ENCODE measurements at regions not wholly inside any gene's neighbourhood (a gene's known extent, or its start where the extent isn't known, plus 50 kb on each side); places are given as distances from the start of the nearest gene placed in this dataset.
"Not testable (repeated sequence)": the region's sequence is repeated elsewhere in the genome, so short reads cannot be mapped to it uniquely, and the experiment has no call there.

- POLR2A ChIA-PET = no interaction called here
- CTCF ChIA-PET = no interaction called here
- no peak for TF ChIP-seq HDGF (IDR thresholded peaks at IDR 0.05; ENCODE audit: borderline replicate concordance)
- no peak for TF ChIP-seq LEF1 (IDR thresholded peaks at IDR 0.05; ENCODE audit: borderline replicate concordance)
- no peak for TF ChIP-seq FOXK2 (IDR thresholded peaks at IDR 0.05)
- no peak for TF ChIP-seq PKNOX1 (IDR thresholded peaks at IDR 0.05)
- TF ChIP-seq FOXM1 (IDR thresholded peaks at IDR 0.05; ENCODE audit: borderline replicate concordance) = no peak
- no peak for TF ChIP-seq ELF4 (IDR thresholded peaks at IDR 0.05)
- no peak for TF ChIP-seq L3MBTL2 (conservative IDR thresholded peaks at IDR 0.05)
- TF ChIP-seq CTBP1 (IDR thresholded peaks at IDR 0.05; ENCODE audit: borderline replicate concordance) = no peak
- no peak for TF ChIP-seq SP1 (IDR thresholded peaks at IDR 0.05)
- no peak for TF ChIP-seq ARNT (IDR thresholded peaks at IDR 0.05)
- TF ChIP-seq NFRKB (IDR thresholded peaks at IDR 0.05) = no peak
- no peak for TF ChIP-seq SUZ12 (IDR thresholded peaks at IDR 0.05)
- no peak for TF ChIP-seq BHLHE40 (IDR thresholded peaks at IDR 0.05; ENCODE audit: borderline replicate concordance)
- TF ChIP-seq ZNF384 (IDR thresholded peaks at IDR 0.05) = no peak
- TF ChIP-seq TARDBP (IDR thresholded peaks at IDR 0.05) = no peak
- TF ChIP-seq FOXA1 (IDR thresholded peaks at IDR 0.05) = no peak
- no peak for DNase-seq (ENCODE audit: extremely low spot score)
Measured at GRCh38 chr11:96551136-96551535, 161.3 kb downstream of the JRKL start.

- CTCF ChIA-PET = no interaction called here
- no peak for TF ChIP-seq FOXK2 (IDR thresholded peaks at IDR 0.05)
- no peak for TF ChIP-seq CTBP1 (IDR thresholded peaks at IDR 0.05; ENCODE audit: borderline replicate concordance)
- no peak for TF ChIP-seq ELF4 (IDR thresholded peaks at IDR 0.05)
- no peak for TF ChIP-seq LEF1 (IDR thresholded peaks at IDR 0.05; ENCODE audit: borderline replicate concordance)
- no peak for TF ChIP-seq HDGF (IDR thresholded peaks at IDR 0.05; ENCODE audit: borderline replicate concordance)
- no peak for TF ChIP-seq SUZ12 (IDR thresholded peaks at IDR 0.05)
- TF ChIP-seq NFRKB (IDR thresholded peaks at IDR 0.05) = no peak
- no peak for TF ChIP-seq L3MBTL2 (conservative IDR thresholded peaks at IDR 0.05)
- TF ChIP-seq ARNT (IDR thresholded peaks at IDR 0.05) = no peak
- TF ChIP-seq SP1 (IDR thresholded peaks at IDR 0.05) = no peak
- no peak for TF ChIP-seq TARDBP (IDR thresholded peaks at IDR 0.05)
- no peak for TF ChIP-seq FOXA1 (IDR thresholded peaks at IDR 0.05)
- no peak for TF ChIP-seq ZNF384 (IDR thresholded peaks at IDR 0.05)
- no peak for TF ChIP-seq FOXM1 (IDR thresholded peaks at IDR 0.05; ENCODE audit: borderline replicate concordance)
- no peak for TF ChIP-seq PKNOX1 (IDR thresholded peaks at IDR 0.05)
- no peak for TF ChIP-seq BHLHE40 (IDR thresholded peaks at IDR 0.05; ENCODE audit: borderline replicate concordance)
- DNase-seq (ENCODE audit: extremely low spot score) = no peak
- POLR2A ChIA-PET = no interaction called here
Measured at GRCh38 chr11:96554236-96554820, 164.5 kb downstream of the JRKL start.

- CTCF ChIA-PET; DNase-seq (ENCODE audit: extremely low spot score); POLR2A ChIA-PET: not testable (repeated sequence)
Measured at GRCh38 chr11:96555826-96556225, 166.0 kb downstream of the JRKL start.

GRCh38 chr11:96560727-96561126 lies 170.9 kb downstream of the JRKL start:
- CTCF ChIA-PET; DNase-seq (ENCODE audit: extremely low spot score); POLR2A ChIA-PET: not testable (repeated sequence)

GRCh38 chr11:96567176-96567575 lies 177.4 kb downstream of the JRKL start:
- no peak for DNase-seq (ENCODE audit: extremely low spot score)

GRCh38 chr11:96567667-96568066 lies 177.9 kb downstream of the JRKL start:
- ChIA-PET POLR2A (no interaction called here), CTCF (no interaction called here)
- DNase-seq (ENCODE audit: extremely low spot score) = no peak
- TF ChIP-seq ELF4 (IDR thresholded peaks at IDR 0.05) (no peak), FOXA1 (IDR thresholded peaks at IDR 0.05) (no peak), CTBP1 (IDR thresholded peaks at IDR 0.05; ENCODE audit: borderline replicate concordance) (no peak), LEF1 (IDR thresholded peaks at IDR 0.05; ENCODE audit: borderline replicate concordance) (no peak), FOXK2 (IDR thresholded peaks at IDR 0.05) (no peak), SP1 (IDR thresholded peaks at IDR 0.05) (no peak), PKNOX1 (IDR thresholded peaks at IDR 0.05) (no peak), SUZ12 (IDR thresholded peaks at IDR 0.05) (no peak), HDGF (IDR thresholded peaks at IDR 0.05; ENCODE audit: borderline replicate concordance) (no peak), ARNT (IDR thresholded peaks at IDR 0.05) (no peak), L3MBTL2 (conservative IDR thresholded peaks at IDR 0.05) (no peak), BHLHE40 (IDR thresholded peaks at IDR 0.05; ENCODE audit: borderline replicate concordance) (no peak), NFRKB (IDR thresholded peaks at IDR 0.05) (no peak), TARDBP (IDR thresholded peaks at IDR 0.05) (no peak), FOXM1 (IDR thresholded peaks at IDR 0.05; ENCODE audit: borderline replicate concordance) (no peak), ZNF384 (IDR thresholded peaks at IDR 0.05) (no peak)

More at GRCh38 chr11:96567176-96567575, 177.4 kb downstream of the JRKL start:
- ChIA-PET POLR2A (no interaction called here), CTCF (no interaction called here)
- TF ChIP-seq NFRKB (IDR thresholded peaks at IDR 0.05) (no peak), LEF1 (IDR thresholded peaks at IDR 0.05; ENCODE audit: borderline replicate concordance) (no peak), FOXK2 (IDR thresholded peaks at IDR 0.05) (no peak), FOXA1 (IDR thresholded peaks at IDR 0.05) (no peak)

GRCh38 chr11:96576383-96576782 lies 186.6 kb downstream of the JRKL start:
- TF ChIP-seq TARDBP (IDR thresholded peaks at IDR 0.05) = no peak
- TF ChIP-seq FOXA1 (IDR thresholded peaks at IDR 0.05) = no peak
- TF ChIP-seq FOXK2 (IDR thresholded peaks at IDR 0.05) = no peak
- no peak for TF ChIP-seq ARNT (IDR thresholded peaks at IDR 0.05)
- TF ChIP-seq L3MBTL2 (conservative IDR thresholded peaks at IDR 0.05) = no peak
- TF ChIP-seq BHLHE40 (IDR thresholded peaks at IDR 0.05; ENCODE audit: borderline replicate concordance) = no peak
- TF ChIP-seq FOXM1 (IDR thresholded peaks at IDR 0.05; ENCODE audit: borderline replicate concordance) = no peak
- no peak for TF ChIP-seq NFRKB (IDR thresholded peaks at IDR 0.05)
- no peak for TF ChIP-seq SP1 (IDR thresholded peaks at IDR 0.05)
- TF ChIP-seq CTBP1 (IDR thresholded peaks at IDR 0.05; ENCODE audit: borderline replicate concordance) = no peak
- TF ChIP-seq PKNOX1 (IDR thresholded peaks at IDR 0.05) = no peak
- TF ChIP-seq LEF1 (IDR thresholded peaks at IDR 0.05; ENCODE audit: borderline replicate concordance) = no peak
- TF ChIP-seq ELF4 (IDR thresholded peaks at IDR 0.05) = no peak
- no peak for TF ChIP-seq ZNF384 (IDR thresholded peaks at IDR 0.05)
- no peak for TF ChIP-seq SUZ12 (IDR thresholded peaks at IDR 0.05)
- TF ChIP-seq HDGF (IDR thresholded peaks at IDR 0.05; ENCODE audit: borderline replicate concordance) = no peak
- CTCF ChIA-PET = no interaction called here
- POLR2A ChIA-PET = no interaction called here
- DNase-seq (ENCODE audit: extremely low spot score) = no peak
